IMR-90 (cell line): ENCODE measurements at regions not wholly inside any gene's neighbourhood (a gene's known extent, or its start where the extent isn't known, plus 50 kb on each side); places are given as distances from the start of the nearest gene placed in this dataset.

ENCODE experiments used
- ATAC-seq: fragments of 200-7000 bp; cut with Tn5 transposase; 2 replicates; pipeline ENCODE4 v1.9.1; 2020; ENCODE audit warnings: low read depth, mild to moderate bottlenecking, moderate library complexity
- BruUV-seq: library from RNA; stranded (reverse); fragments of 400-500 nt; replicated peaks from 2 replicates; lab custom pipeline; 2021; lab: Mats Ljungman, UMichigan
- CTCF ChIA-PET: fragments of 300-600 bp; formaldehyde crosslinking; extraction: SDS; loops from one replicate; lab custom pipeline; 2021; ENCODE audit warnings: antibody characterized with exemption; lab: Yijun Ruan, JAX
- POLR2A ChIA-PET: fragments of 300-600 bp; sonication (Branson Sonifier 250); formaldehyde crosslinking; loops from one replicate; lab custom pipeline; 2022; ENCODE audit warnings: antibody characterized with exemption; ENCODE audit not compliant: unreplicated experiment; lab: Charles Lee
- DNase-seq: peaks from one replicate; pipeline ENCODE4 v3.0.0; 2013
- H2AFZ ChIP-seq: replicated peaks from 2 replicates; pipeline ENCODE3; 2013; ENCODE audit warnings: low read length, mild to moderate bottlenecking; ENCODE audit not compliant: poor library complexity
- H2AK5ac ChIP-seq: 2 replicates; pipeline ENCODE4 v1.6.1; 2013; ENCODE audit warnings: low read depth, low read length, inconsistent platforms
- H2AK9ac ChIP-seq: replicated peaks from 2 replicates; pipeline ENCODE3; 2013; ENCODE audit warnings: mild to moderate bottlenecking, low read depth, low read length, moderate library complexity; ENCODE audit not compliant: poor library complexity
- H2BK120ac ChIP-seq: 2 replicates; pipeline ENCODE4 v1.6.1; 2013; ENCODE audit warnings: low read depth, low read length, inconsistent platforms
- H2BK15ac ChIP-seq: 3 replicates; pipeline ENCODE4 v1.6.1; 2013; ENCODE audit warnings: low read depth, low read length, inconsistent platforms
- H2BK20ac ChIP-seq: 2 replicates; pipeline ENCODE4 v1.6.1; 2013; ENCODE audit warnings: low read depth, mild to moderate bottlenecking, inconsistent platforms, low read length, moderate library complexity
- H2BK5ac ChIP-seq: 2 replicates; pipeline ENCODE4 v1.6.1; 2013; ENCODE audit warnings: mild to moderate bottlenecking, low read depth, low read length, inconsistent platforms; ENCODE audit not compliant: poor library complexity, severe bottlenecking
- H3K14ac ChIP-seq: replicated peaks from 2 replicates; pipeline ENCODE4 v1.6.1; 2013; ENCODE audit warnings: low read depth, low read length, inconsistent platforms
- H3K18ac ChIP-seq: 2 replicates; pipeline ENCODE4 v1.6.1; 2013; ENCODE audit warnings: low read depth, low read length, control low read depth
- H3K23ac ChIP-seq: 2 replicates; pipeline ENCODE4 v1.6.1; 2013; ENCODE audit warnings: low read depth, low read length, inconsistent platforms
- H3K27ac ChIP-seq: 2 replicates; pipeline ENCODE4 v1.5.1; 2013; ENCODE audit warnings: mild to moderate bottlenecking, control low read depth, low read length; ENCODE audit not compliant: insufficient read depth
- H3K27me3 ChIP-seq: 2 replicates; pipeline ENCODE4 v1.6.1; 2013; ENCODE audit warnings: low read length; ENCODE audit not compliant: control insufficient read depth, insufficient read depth
- H3K36me3 ChIP-seq: 2 replicates; pipeline ENCODE4 v1.6.1; 2013; ENCODE audit warnings: low read length, mixed read lengths; ENCODE audit not compliant: control insufficient read depth, insufficient read depth
- H3K4ac ChIP-seq: 2 replicates; pipeline ENCODE4 v1.6.1; 2013; ENCODE audit warnings: low read depth, low read length, inconsistent platforms
- H3K4me1 ChIP-seq: 2 replicates; pipeline ENCODE4 v1.6.1; 2013; ENCODE audit warnings: low read length, mixed read lengths; ENCODE audit not compliant: control insufficient read depth, insufficient read depth
- H3K4me2 ChIP-seq: 2 replicates; pipeline ENCODE4 v1.6.1; 2013; ENCODE audit warnings: low read depth, mild to moderate bottlenecking, control low read depth, low read length, moderate library complexity
- H3K4me3 ChIP-seq: 2 replicates; pipeline ENCODE4 v1.5.1; 2013; ENCODE audit warnings: low read depth, mild to moderate bottlenecking, control low read depth, low read length, moderate library complexity; ENCODE audit not compliant: insufficient read depth
- H3K56ac ChIP-seq: 2 replicates; pipeline ENCODE4 v1.6.1; 2013; ENCODE audit warnings: low read length, inconsistent platforms; ENCODE audit not compliant: insufficient read depth; ENCODE audit errors: extremely low read depth
- H3K79me1 ChIP-seq, 2 experiments: 2 replicates each; pipeline ENCODE4 v1.6.1; 2013; ENCODE audit warnings: low read length in 2 of 2, inconsistent platforms in 1 of 2, low read depth in 1 of 2
- H3K9ac ChIP-seq: 2 replicates; pipeline ENCODE4 v1.6.1; 2013; ENCODE audit warnings: low read depth, low read length, control low read depth
- H3K9me1 ChIP-seq: 2 replicates; pipeline ENCODE4 v1.6.1; 2013; ENCODE audit warnings: low read length, inconsistent platforms; ENCODE audit not compliant: insufficient read depth
- H3K9me3 ChIP-seq: 2 replicates; pipeline ENCODE4 v1.6.1; 2013; ENCODE audit warnings: low read length; ENCODE audit not compliant: control insufficient read depth, insufficient read depth
- H4K20me1 ChIP-seq: 2 replicates; pipeline ENCODE4 v1.6.1; 2013; ENCODE audit warnings: low read length, inconsistent platforms; ENCODE audit not compliant: insufficient read depth
- H4K5ac ChIP-seq: 2 replicates; pipeline ENCODE4 v1.6.1; 2013; ENCODE audit warnings: mild to moderate bottlenecking, low read depth, low read length, control low read depth
- H4K8ac ChIP-seq, 2 experiments: 2 replicates each; pipeline ENCODE4 v1.6.1; 2013; ENCODE audit warnings: low read depth in 2 of 2, low read length in 2 of 2, control low read depth in 1 of 2, inconsistent platforms in 1 of 2
- H4K91ac ChIP-seq: 2 replicates; pipeline ENCODE4 v1.6.1; 2013; ENCODE audit warnings: low read depth, low read length, inconsistent platforms; ENCODE audit not compliant: insufficient read depth
- BHLHE40 ChIP-seq: fragments of 150-350 bp; IDR thresholded peaks from 2 replicates; pipeline ENCODE4 v1.6.1; 2016; ENCODE audit warnings: mild to moderate bottlenecking, low read depth, low read length
- CHD1 ChIP-seq: IDR thresholded peaks from 2 replicates; pipeline ENCODE4 v1.6.1; 2012; ENCODE audit warnings: low read depth, low read length, improper control_type of control experiment
- CTCF ChIP-seq: conservative IDR thresholded peaks from 2 replicates; pipeline ENCODE4 v1.5.1; 2012; ENCODE audit warnings: mild to moderate bottlenecking, low read depth, low read length, improper control_type of control experiment
- ELK1 ChIP-seq: fragments of 150-350 bp; IDR thresholded peaks from 2 replicates; pipeline ENCODE4 v1.6.1; 2016; ENCODE audit warnings: low read depth, mild to moderate bottlenecking, low read length, moderate library complexity, borderline replicate concordance
- FOS ChIP-seq: fragments of 150-350 bp; IDR thresholded peaks from 2 replicates; pipeline ENCODE4 v1.6.1; 2016; ENCODE audit warnings: low read depth, low read length
- MAFK ChIP-seq: IDR thresholded peaks from 2 replicates; pipeline ENCODE4 v1.6.1; 2012; ENCODE audit warnings: low read depth, low read length, improper control_type of control experiment
- MAZ ChIP-seq: IDR thresholded peaks from 2 replicates; pipeline ENCODE4 v1.6.1; 2012; ENCODE audit warnings: low read depth, mild to moderate bottlenecking, low read length, improper control_type of control experiment, moderate library complexity, borderline replicate concordance
- MXI1 ChIP-seq: IDR thresholded peaks from 2 replicates; pipeline ENCODE4 v1.6.1; 2012; ENCODE audit warnings: low read depth, mild to moderate bottlenecking, low read length, moderate library complexity, borderline replicate concordance
- NFE2L2 ChIP-seq: fragments of 150-350 bp; IDR thresholded peaks from 2 replicates; pipeline ENCODE4 v1.6.1; 2016; ENCODE audit warnings: low read depth, mild to moderate bottlenecking, low read length
- POLR2A ChIP-seq: IDR thresholded peaks from 2 replicates; pipeline ENCODE4 v1.6.1; 2012; ENCODE audit warnings: mild to moderate bottlenecking, low read depth, low read length
- RCOR1 ChIP-seq: IDR thresholded peaks from 2 replicates; pipeline ENCODE4 v1.6.1; 2012; ENCODE audit warnings: mild to moderate bottlenecking, low read length, improper control_type of control experiment; ENCODE audit not compliant: insufficient replicate concordance
- RFX5 ChIP-seq: IDR thresholded peaks from 2 replicates; pipeline ENCODE4 v1.8.0; 2012; ENCODE audit warnings: low read depth, mild to moderate bottlenecking, low read length, moderate library complexity
- SMC3 ChIP-seq: fragments of 150-350 bp; IDR thresholded peaks from 2 replicates; pipeline ENCODE4 v1.6.1; 2016; ENCODE audit warnings: low read depth, mild to moderate bottlenecking, antibody characterized with exemption, low read length, moderate library complexity
- WGBS, 2 experiments: methylation state at CpG; one replicate each; pipeline versions ENCODE4 v1.1.5 to v1.1.7; 2013; ENCODE audit warnings: missing lambda C conversion rate in 2 of 2; ENCODE audit not compliant: insufficient read length in 1 of 2; ENCODE audit errors: extremely low coverage in 2 of 2; 5-methylcytosine and 5-hydroxymethylcytosine counted together
- dilution Hi-C: fragments of 300-500 bp; cut with HindIII; formaldehyde crosslinking; loops from one replicate; pipeline ENCODE4 v1.14.3; 2018; ENCODE audit warnings: low sequenced_read_pairs; ENCODE audit not compliant: unreplicated experiment
- in situ Hi-C: fragments of 300-500 bp; cut with MboI; formaldehyde crosslinking; loops from 3 replicates; pipeline ENCODE4 v1.14.3; 2019; ENCODE audit warnings: low sequenced_read_pairs, inconsistent platforms, mixed read lengths
- intact Hi-C: fragments of 100-400 bp; cut with micrococcal nuclease; formaldehyde crosslinking; loops from 2 replicates; pipeline ENCODE4 v1.10.0; 2022

- H3K9ac ChIP-seq: no peak overlapping the region
- peaks cover 3% of the 10 kb centered on the region; the same call in 1 of the 2 replicates for H3K9me3 ChIP-seq
- no peaks in the 10 kb centered on the region for H3K4me1 ChIP-seq
- H2BK120ac ChIP-seq: no peak overlapping the region
- no peak overlapping the region for H4K5ac ChIP-seq
- H2BK15ac ChIP-seq: no peak overlapping the region
- H3K9me1 ChIP-seq: no peaks in the 10 kb centered on the region
- no peak overlapping the region for H3K56ac ChIP-seq
- no peak overlapping the region for H3K14ac ChIP-seq
- H2AK5ac ChIP-seq: no peak overlapping the region
- no peaks in the 10 kb centered on the region for H3K36me3 ChIP-seq
- no TSS peak for BruUV-seq
- in situ Hi-C loops (no loop called here), dilution Hi-C loops (no loop called here), intact Hi-C loops (no loop called here)
- H3K23ac ChIP-seq: no peak overlapping the region
- ATAC-seq: no peak
- H3K4me2 ChIP-seq: no peak overlapping the region
- ChIA-PET CTCF (no interaction called here), POLR2A (no interaction called here)
- no peak overlapping the region for H3K4me3 ChIP-seq
- H4K20me1 ChIP-seq: no peaks in the 10 kb centered on the region
- H2BK20ac ChIP-seq: no peak overlapping the region
- no peak overlapping the region for H4K91ac ChIP-seq
- H3K4ac ChIP-seq: no peak overlapping the region
- H4K8ac ChIP-seq: no peak overlapping the region
- no peak overlapping the region for H3K27ac ChIP-seq
- H2BK5ac ChIP-seq: no peak overlapping the region
- no peak for DNase-seq
- H3K27me3 ChIP-seq: no peaks in the 10 kb centered on the region
- no peak overlapping the region for H3K18ac ChIP-seq
- no peak overlapping the region for H2AFZ ChIP-seq
- TF ChIP-seq MAFK (no peak), FOS (no peak), CHD1 (no peak), NFE2L2 (no peak), MXI1 (no peak), ELK1 (no peak), RCOR1 (no peak), SMC3 (no peak), MAZ (no peak), RFX5 (no peak), POLR2A (no peak), CTCF (no peak), BHLHE40 (no peak)
- H2AK9ac ChIP-seq: no peak overlapping the region
- no peaks in the 10 kb centered on the region for H3K79me1 ChIP-seq
- no CpG with 5 or more reads among the region's 5 CpGs for WGBS, 2 experiments
Observed at GRCh38 chr6:104365451-104366234, 494.1 kb downstream of the HACE1 start.
